OCI-LY7 (cell line): ENCODE measurements at regions not wholly inside any gene's neighbourhood (a gene's known extent, or its start where the extent isn't known, plus 50 kb on each side); places are given as distances from the start of the nearest gene placed in this dataset.

ENCODE experiments used
- BruUV-seq: library from RNA; stranded (reverse); fragments of 400-500 nt; replicated peaks from 2 replicates; lab custom pipeline; 2021; lab: Mats Ljungman, UMichigan
- CTCF ChIA-PET: fragments of 300-600 bp; sonication (Branson Sonifier 250); formaldehyde crosslinking; loops from one replicate; lab custom pipeline; 2022; ENCODE audit warnings: antibody characterized with exemption; ENCODE audit not compliant: unreplicated experiment; lab: Charles Lee
- POLR2A ChIA-PET: fragments of 300-600 bp; sonication (Branson Sonifier 250); formaldehyde crosslinking; loops from one replicate; lab custom pipeline; 2022; ENCODE audit warnings: antibody characterized with exemption; lab: Charles Lee
- DNase-seq: peaks from one replicate; pipeline ENCODE4 v3.0.0-alpha.2; 2015; ENCODE audit warnings: low spot score
- H2AFZ ChIP-seq: fragments of 200-600 bp; sonication (generic), shearing (Covaris generic); 2 replicates; pipeline ENCODE4 v1.6.1; 2014; ENCODE audit warnings: mild to moderate bottlenecking, antibody characterized with exemption, low read length, moderate library complexity
- H3K27ac ChIP-seq: fragments of 200-600 bp; sonication (generic); 2 replicates; pipeline ENCODE4 v1.5.1; 2014; ENCODE audit warnings: mixed run types, low read depth, mild to moderate bottlenecking, moderate library complexity, low read length, inconsistent platforms; ENCODE audit not compliant: poor library complexity, severe bottlenecking
- H3K36me3 ChIP-seq: fragments of 200-600 bp; sonication (generic); 2 replicates; pipeline ENCODE4 v1.6.1; 2014; ENCODE audit warnings: mild to moderate bottlenecking, antibody characterized with exemption, low read length, moderate library complexity, mixed read lengths; ENCODE audit not compliant: insufficient read depth
- H3K4me1 ChIP-seq: fragments of 200-600 bp; sonication (generic); 2 replicates; pipeline ENCODE4 v1.5.1; 2014; ENCODE audit warnings: mild to moderate bottlenecking, low read length; ENCODE audit not compliant: insufficient read depth, poor library complexity, severe bottlenecking
- H3K4me2 ChIP-seq: fragments of 200-600 bp; sonication (generic); 2 replicates; pipeline ENCODE4 v1.6.1; 2014; ENCODE audit warnings: mild to moderate bottlenecking, low read length
- H3K4me3 ChIP-seq: fragments of 200-600 bp; sonication (generic); 2 replicates; pipeline ENCODE4 v1.5.1; 2014; ENCODE audit warnings: mild to moderate bottlenecking, low read depth, low read length; ENCODE audit not compliant: poor library complexity, severe bottlenecking
- H3K79me2 ChIP-seq: fragments of 200-600 bp; sonication (generic); 2 replicates; pipeline ENCODE4 v1.6.1; 2016; ENCODE audit warnings: low read depth, mild to moderate bottlenecking, low read length, moderate library complexity, mixed read lengths; ENCODE audit not compliant: insufficient read depth
- H3K9me2 ChIP-seq: fragments of 200-600 bp; sonication (generic); 2 replicates; pipeline ENCODE4 v1.6.1; 2016; ENCODE audit warnings: mild to moderate bottlenecking, low read length, mixed read lengths; ENCODE audit not compliant: insufficient read depth
- H3K9me3 ChIP-seq: fragments of 200-600 bp; sonication (generic); 2 replicates; pipeline ENCODE4 v1.6.1; 2014; ENCODE audit warnings: mild to moderate bottlenecking, mixed run types, low read length, mixed read lengths
- H4K20me1 ChIP-seq: fragments of 200-600 bp; sonication (generic); 2 replicates; pipeline ENCODE4 v1.6.1; 2014; ENCODE audit warnings: mild to moderate bottlenecking, antibody characterized with exemption, low read length, moderate library complexity, mixed read lengths; ENCODE audit not compliant: insufficient read depth
- CTCF ChIP-seq: fragments of 200-600 bp; sonication (generic); conservative IDR thresholded peaks from 2 replicates; pipeline ENCODE4 v1.5.1; 2014; ENCODE audit warnings: mild to moderate bottlenecking, antibody characterized with exemption, low read length, moderate library complexity, mixed read lengths
- EZH2phosphoT487 ChIP-seq: fragments of 200-600 bp; sonication (generic); IDR thresholded peaks from 2 replicates; pipeline ENCODE4 v1.6.1; 2018; ENCODE audit warnings: low read depth, borderline replicate concordance, mild to moderate bottlenecking, mixed run types, antibody characterized with exemption, low read length, moderate library complexity, mixed read lengths
- intact Hi-C: fragments of 100-400 bp; cut with micrococcal nuclease; formaldehyde crosslinking; loops from one replicate; pipeline ENCODE4 v1.10.0; 2022; ENCODE audit not compliant: unreplicated experiment

- Histone ChIP-seq H3K4me3 (no peak overlapping the region), H3K27ac (no peak overlapping the region), H4K20me1 (no peaks in the 10 kb centered on the region), H3K36me3 (no peaks in the 10 kb centered on the region), H2AFZ (no peak overlapping the region), H3K4me2 (no peak overlapping the region), H3K4me1 (no peaks in the 10 kb centered on the region), H3K9me2 (no peaks in the 10 kb centered on the region), H3K9me3 (no peaks in the 10 kb centered on the region), H3K79me2 (no peaks in the 10 kb centered on the region)
- ChIA-PET POLR2A (no interaction called here), CTCF (no interaction called here)
- no peak for DNase-seq
- BruUV-seq = no TSS peak
- intact Hi-C loops = no loop called here
- no peak for TF ChIP-seq EZH2phosphoT487
- no peak for TF ChIP-seq CTCF
These were observed 431.9 kb downstream of the MIAT start for GRCh38 chr22:27089264-27089663.

GRCh38 chr22:27090611-27091011 is 433.2 kb downstream of the MIAT start:
- ChIA-PET POLR2A (no interaction called here), CTCF (no interaction called here)
- H3K9me3 ChIP-seq = no peaks in the 10 kb centered on the region
- no peaks in the 10 kb centered on the region for H3K9me2 ChIP-seq
- no peak for TF ChIP-seq CTCF
- TF ChIP-seq EZH2phosphoT487 = no peak
- no peak overlapping the region for H2AFZ ChIP-seq
- no peak overlapping the region for H3K27ac ChIP-seq
- no peak overlapping the region for H3K4me3 ChIP-seq
- intact Hi-C loops = no loop called here
- DNase-seq = no peak
- no peaks in the 10 kb centered on the region for H3K79me2 ChIP-seq
- no TSS peak for BruUV-seq
- no peaks in the 10 kb centered on the region for H3K4me1 ChIP-seq
- H3K4me2 ChIP-seq = no peak overlapping the region
- no peaks in the 10 kb centered on the region for H4K20me1 ChIP-seq
- H3K36me3 ChIP-seq = no peaks in the 10 kb centered on the region

- H3K27ac ChIP-seq = no peak overlapping the region
- H3K4me1 ChIP-seq = no peaks in the 10 kb centered on the region
- intact Hi-C loops = no loop called here
- BruUV-seq = no TSS peak
- no peaks in the 10 kb centered on the region for H3K79me2 ChIP-seq
- no peaks in the 10 kb centered on the region for H4K20me1 ChIP-seq
- no peak overlapping the region for H2AFZ ChIP-seq
- H3K9me2 ChIP-seq = no peaks in the 10 kb centered on the region
- H3K4me2 ChIP-seq = no peak overlapping the region
- CTCF ChIA-PET = no interaction called here
- no peak for DNase-seq
- no peaks in the 10 kb centered on the region for H3K9me3 ChIP-seq
- no peak overlapping the region for H3K4me3 ChIP-seq
- H3K36me3 ChIP-seq = no peaks in the 10 kb centered on the region
- POLR2A ChIA-PET = no interaction called here
- TF ChIP-seq CTCF (no peak), EZH2phosphoT487 (no peak)
These were observed 436.0 kb downstream of the MIAT start for GRCh38 chr22:27093422-27093821.
